Transverse colon (tissue), 4 donors: ENCODE measurements at regions not wholly inside any gene's neighbourhood (a gene's known extent, or its start where the extent isn't known, plus 50 kb on each side); places are given as distances from the start of the nearest gene placed in this dataset.

Experiments used
- POLR2A ChIP-seq: fragments of 450-650 bp; IDR thresholded peaks from one replicate; pipeline ENCODE4 v1.6.1; 2016; ENCODE audit warnings: antibody characterized with exemption, mild to moderate bottlenecking, moderate library complexity
- POLR2AphosphoS5 ChIP-seq, 3 donors: sonication (generic); formaldehyde crosslinking; IDR thresholded peaks; one replicate each; pipeline ENCODE4 v1.6.1; 2016; ENCODE audit warnings: antibody characterized with exemption in 3 of 3
- TF ChIP-seq, protein P1 (sequence below), 5 experiments: fragments of 200-600 bp in 3 of 5; fragments of 450-650 bp in 2 of 5; sonication (generic) in 3 of 5; IDR thresholded peaks; 1 replicate in 2 of 5; 2 replicates in 3 of 5; pipeline ENCODE4 v1.5.1; 2016 to 2017; ENCODE audit warnings: antibody characterized with exemption in 5 of 5, inconsistent platforms in 3 of 5, mild to moderate bottlenecking in 2 of 5, moderate library complexity in 1 of 5

DNA sequence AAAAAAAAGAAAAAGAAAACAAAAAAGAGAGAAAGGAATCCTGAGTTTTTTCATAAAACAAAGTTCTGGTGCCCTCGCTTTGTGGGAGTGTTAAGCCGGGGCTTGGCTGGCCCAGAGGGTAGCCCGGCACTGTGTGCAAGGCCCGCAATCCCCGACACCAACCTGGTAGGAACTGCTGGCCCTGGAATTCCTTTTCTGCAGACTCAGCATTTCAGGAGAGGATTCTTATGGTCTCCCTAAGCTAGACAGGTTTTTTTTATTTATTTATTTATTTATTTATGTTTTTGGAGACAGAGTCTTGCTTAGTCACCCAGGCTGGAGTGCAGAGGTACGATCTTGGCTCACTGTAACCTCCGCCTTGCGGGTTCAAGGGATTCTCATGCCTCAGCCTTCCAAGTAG, 238.8 kb downstream of the PDCD6IP start:
- TF ChIP-seq, protein P1, sequence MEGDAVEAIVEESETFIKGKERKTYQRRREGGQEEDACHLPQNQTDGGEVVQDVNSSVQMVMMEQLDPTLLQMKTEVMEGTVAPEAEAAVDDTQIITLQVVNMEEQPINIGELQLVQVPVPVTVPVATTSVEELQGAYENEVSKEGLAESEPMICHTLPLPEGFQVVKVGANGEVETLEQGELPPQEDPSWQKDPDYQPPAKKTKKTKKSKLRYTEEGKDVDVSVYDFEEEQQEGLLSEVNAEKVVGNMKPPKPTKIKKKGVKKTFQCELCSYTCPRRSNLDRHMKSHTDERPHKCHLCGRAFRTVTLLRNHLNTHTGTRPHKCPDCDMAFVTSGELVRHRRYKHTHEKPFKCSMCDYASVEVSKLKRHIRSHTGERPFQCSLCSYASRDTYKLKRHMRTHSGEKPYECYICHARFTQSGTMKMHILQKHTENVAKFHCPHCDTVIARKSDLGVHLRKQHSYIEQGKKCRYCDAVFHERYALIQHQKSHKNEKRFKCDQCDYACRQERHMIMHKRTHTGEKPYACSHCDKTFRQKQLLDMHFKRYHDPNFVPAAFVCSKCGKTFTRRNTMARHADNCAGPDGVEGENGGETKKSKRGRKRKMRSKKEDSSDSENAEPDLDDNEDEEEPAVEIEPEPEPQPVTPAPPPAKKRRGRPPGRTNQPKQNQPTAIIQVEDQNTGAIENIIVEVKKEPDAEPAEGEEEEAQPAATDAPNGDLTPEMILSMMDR (IDR thresholded peaks at IDR 0.05), result no peak
- TF ChIP-seq POLR2AphosphoS5 (IDR thresholded peaks at IDR 0.05), result no peak
- TF ChIP-seq POLR2A, result no peak
